Tibial nerve (tissue), 4 donors: ENCODE measurements at regions not wholly inside any gene's neighbourhood (a gene's known extent, or its start where the extent isn't known, plus 50 kb on each side); places are given as distances from the start of the nearest gene placed in this dataset.

Experiments used
- EP300 ChIP-seq, 2 donors: sonication (generic); formaldehyde crosslinking; IDR thresholded peaks; one replicate each; pipeline ENCODE4 v1.6.1; 2017; ENCODE audit warnings: antibody characterized with exemption in 2 of 2, mild to moderate bottlenecking in 1 of 2
- POLR2A ChIP-seq, 2 donors: fragments of 450-650 bp; IDR thresholded peaks; one replicate each; pipeline ENCODE4 v1.6.1; 2017; ENCODE audit warnings: antibody characterized with exemption in 2 of 2, mild to moderate bottlenecking in 2 of 2, moderate library complexity in 2 of 2
- TF ChIP-seq, protein P1 (sequence below), 5 experiments: fragments of 200-600 bp in 3 of 5; fragments of 450-650 bp in 2 of 5; sonication (generic) in 3 of 5; IDR thresholded peaks; one replicate each; pipeline ENCODE4 v1.5.1; 2016 to 2019; ENCODE audit warnings: antibody characterized with exemption in 5 of 5, mild to moderate bottlenecking in 3 of 5, moderate library complexity in 2 of 5

DNA sequence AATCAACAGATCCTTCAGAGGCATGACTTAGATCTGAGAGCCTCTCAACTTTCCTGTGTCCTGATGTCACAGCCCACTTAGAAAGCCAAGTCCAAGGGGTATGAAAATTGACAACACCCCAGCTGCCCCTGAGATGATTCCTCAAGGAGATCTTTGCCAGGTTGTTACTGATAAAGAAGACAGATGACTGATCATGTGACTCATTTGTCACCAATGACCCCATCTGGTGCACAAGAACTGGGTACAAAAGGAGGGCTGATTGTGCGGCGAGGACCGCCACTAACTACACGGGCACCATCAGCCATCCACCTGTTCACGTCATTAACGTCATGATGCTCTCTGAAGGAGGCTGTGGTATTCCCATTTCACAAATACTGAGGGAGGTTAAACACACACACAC, 583.2 kb upstream of the KLF4 start:
- TF ChIP-seq, protein P1, sequence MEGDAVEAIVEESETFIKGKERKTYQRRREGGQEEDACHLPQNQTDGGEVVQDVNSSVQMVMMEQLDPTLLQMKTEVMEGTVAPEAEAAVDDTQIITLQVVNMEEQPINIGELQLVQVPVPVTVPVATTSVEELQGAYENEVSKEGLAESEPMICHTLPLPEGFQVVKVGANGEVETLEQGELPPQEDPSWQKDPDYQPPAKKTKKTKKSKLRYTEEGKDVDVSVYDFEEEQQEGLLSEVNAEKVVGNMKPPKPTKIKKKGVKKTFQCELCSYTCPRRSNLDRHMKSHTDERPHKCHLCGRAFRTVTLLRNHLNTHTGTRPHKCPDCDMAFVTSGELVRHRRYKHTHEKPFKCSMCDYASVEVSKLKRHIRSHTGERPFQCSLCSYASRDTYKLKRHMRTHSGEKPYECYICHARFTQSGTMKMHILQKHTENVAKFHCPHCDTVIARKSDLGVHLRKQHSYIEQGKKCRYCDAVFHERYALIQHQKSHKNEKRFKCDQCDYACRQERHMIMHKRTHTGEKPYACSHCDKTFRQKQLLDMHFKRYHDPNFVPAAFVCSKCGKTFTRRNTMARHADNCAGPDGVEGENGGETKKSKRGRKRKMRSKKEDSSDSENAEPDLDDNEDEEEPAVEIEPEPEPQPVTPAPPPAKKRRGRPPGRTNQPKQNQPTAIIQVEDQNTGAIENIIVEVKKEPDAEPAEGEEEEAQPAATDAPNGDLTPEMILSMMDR (IDR thresholded peaks at IDR 0.05), result no peak
- TF ChIP-seq POLR2A (IDR thresholded peaks at IDR 0.05) (no peak), EP300 (IDR thresholded peaks at IDR 0.05) (no peak)
